Calu3 (cell line): ENCODE measurements at regions not wholly inside any gene's neighbourhood (a gene's known extent, or its start where the extent isn't known, plus 50 kb on each side); places are given as distances from the start of the nearest gene placed in this dataset.

Experiments
- BruUV-seq: library from RNA; stranded (reverse); fragments of 400-500 nt; replicated peaks from 2 replicates; lab custom pipeline; 2021; lab: Mats Ljungman, UMichigan
- CTCF ChIA-PET: fragments of 300-600 bp; sonication (Branson Sonifier 250); formaldehyde crosslinking; loops from one replicate; lab custom pipeline; 2022; ENCODE audit warnings: antibody characterized with exemption; lab: Charles Lee
- DNase-seq: peaks from one replicate; pipeline ENCODE4 v3.0.0; 2022
- H3K27ac Mint-ChIP-seq: one replicate; pipeline ENCODE4 v1.8.0; 2022; ENCODE audit warnings: mixed read lengths; ENCODE audit not compliant: unreplicated experiment
- H3K27me3 Mint-ChIP-seq: one replicate; pipeline ENCODE4 v1.8.0; 2022; ENCODE audit warnings: mixed read lengths; ENCODE audit not compliant: unreplicated experiment
- H3K36me3 Mint-ChIP-seq: one replicate; pipeline ENCODE4 v1.8.0; 2022; ENCODE audit warnings: mild to moderate bottlenecking, moderate library complexity, mixed read lengths; ENCODE audit not compliant: insufficient read depth, unreplicated experiment
- H3K4me1 Mint-ChIP-seq: one replicate; pipeline ENCODE4 v1.8.0; 2022; ENCODE audit warnings: mild to moderate bottlenecking, low read depth, mixed read lengths; ENCODE audit not compliant: unreplicated experiment
- H3K4me3 Mint-ChIP-seq: one replicate; pipeline ENCODE4 v1.8.0; 2022; ENCODE audit warnings: mild to moderate bottlenecking, low read depth, moderate library complexity, mixed read lengths; ENCODE audit not compliant: unreplicated experiment
- H3K9me3 Mint-ChIP-seq: one replicate; pipeline ENCODE4 v1.8.0; 2022; ENCODE audit warnings: low read depth, mixed read lengths; ENCODE audit not compliant: unreplicated experiment
- intact Hi-C: fragments of 100-400 bp; cut with micrococcal nuclease; formaldehyde crosslinking; loops from one replicate; pipeline ENCODE4 v1.10.0; 2022; ENCODE audit not compliant: unreplicated experiment
- TF ChIP-seq, protein P1 (sequence below): fragments of 200-600 bp; IDR thresholded peaks from one replicate; pipeline ENCODE4 v1.8.0; 2022; ENCODE audit warnings: antibody characterized with exemption; ENCODE audit not compliant: unreplicated experiment

DNA sequence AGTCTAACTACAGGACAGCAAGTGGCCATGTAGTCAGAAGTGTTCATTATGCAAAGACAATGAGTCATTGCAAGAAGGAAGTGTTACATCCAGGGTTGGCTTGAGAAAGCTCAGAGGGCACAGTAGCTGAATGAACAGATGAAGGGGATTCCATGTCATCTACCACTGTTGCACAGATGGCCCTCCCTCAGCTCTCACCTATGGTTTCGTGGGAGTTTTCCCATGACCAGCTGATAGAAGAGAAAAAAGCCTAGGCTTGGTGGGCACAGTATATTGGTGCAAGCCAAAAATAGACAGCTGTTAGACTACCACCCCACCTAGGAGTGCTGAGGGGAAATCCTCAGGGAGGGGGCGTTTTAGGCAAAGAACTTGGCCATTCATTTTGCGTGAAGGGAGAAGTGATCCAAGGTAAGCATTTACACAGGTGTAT, 217.0 kb downstream of the DMRT2 start:
- no peaks in the 10 kb centered on the region for H3K4me1 Mint-ChIP-seq
- CTCF ChIA-PET, result interaction anchor here (0.7 kb wide), 1 partner anchor 1058 kb away, joined by 3 read pairs; no protein-coding TSS in a partner anchor
- H3K4me3 Mint-ChIP-seq, result no peak overlapping the region
- H3K9me3 Mint-ChIP-seq, result peaks cover 3% of the 10 kb centered on the region
- H3K27me3 Mint-ChIP-seq, result no peaks in the 10 kb centered on the region
- BruUV-seq, result no TSS peak
- H3K36me3 Mint-ChIP-seq, result no peaks in the 10 kb centered on the region
- no peak for DNase-seq
- TF ChIP-seq, protein P1, sequence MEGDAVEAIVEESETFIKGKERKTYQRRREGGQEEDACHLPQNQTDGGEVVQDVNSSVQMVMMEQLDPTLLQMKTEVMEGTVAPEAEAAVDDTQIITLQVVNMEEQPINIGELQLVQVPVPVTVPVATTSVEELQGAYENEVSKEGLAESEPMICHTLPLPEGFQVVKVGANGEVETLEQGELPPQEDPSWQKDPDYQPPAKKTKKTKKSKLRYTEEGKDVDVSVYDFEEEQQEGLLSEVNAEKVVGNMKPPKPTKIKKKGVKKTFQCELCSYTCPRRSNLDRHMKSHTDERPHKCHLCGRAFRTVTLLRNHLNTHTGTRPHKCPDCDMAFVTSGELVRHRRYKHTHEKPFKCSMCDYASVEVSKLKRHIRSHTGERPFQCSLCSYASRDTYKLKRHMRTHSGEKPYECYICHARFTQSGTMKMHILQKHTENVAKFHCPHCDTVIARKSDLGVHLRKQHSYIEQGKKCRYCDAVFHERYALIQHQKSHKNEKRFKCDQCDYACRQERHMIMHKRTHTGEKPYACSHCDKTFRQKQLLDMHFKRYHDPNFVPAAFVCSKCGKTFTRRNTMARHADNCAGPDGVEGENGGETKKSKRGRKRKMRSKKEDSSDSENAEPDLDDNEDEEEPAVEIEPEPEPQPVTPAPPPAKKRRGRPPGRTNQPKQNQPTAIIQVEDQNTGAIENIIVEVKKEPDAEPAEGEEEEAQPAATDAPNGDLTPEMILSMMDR, result no peak
- intact Hi-C loops, result no loop called here
- H3K27ac Mint-ChIP-seq, result no peak overlapping the region

DNA sequence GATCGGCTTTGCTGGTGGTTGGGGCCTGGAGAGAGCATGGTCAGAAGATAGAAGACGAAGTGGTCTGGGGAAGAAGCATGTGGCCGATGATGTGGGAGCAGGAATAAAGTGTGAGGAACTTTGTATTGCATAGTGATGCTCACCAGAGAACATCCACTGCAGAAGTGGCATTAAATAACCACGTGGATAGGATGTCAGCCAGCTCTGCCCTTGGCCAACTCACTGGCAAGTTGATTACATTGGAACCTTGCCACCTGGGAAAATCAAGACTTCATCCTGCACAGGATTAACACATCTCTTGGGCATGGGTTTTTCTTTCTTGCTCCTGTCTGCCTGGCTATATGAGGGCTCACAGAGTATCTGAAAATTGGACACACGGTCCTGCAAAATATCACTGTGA, 217.4 kb downstream of the DMRT2 start:
- TF ChIP-seq, protein P1, result no peak
- Mint-ChIP-seq H3K9me3 (peaks cover 3% of the 10 kb centered on the region), H3K27ac (no peak overlapping the region), H3K36me3 (no peaks in the 10 kb centered on the region), H3K4me1 (no peaks in the 10 kb centered on the region), H3K27me3 (no peaks in the 10 kb centered on the region), H3K4me3 (no peak overlapping the region)
- intact Hi-C loops, result no loop called here
- CTCF ChIA-PET, result interaction anchor here (0.7 kb wide), 1 partner anchor 1058 kb away, joined by 3 read pairs; no protein-coding TSS in a partner anchor
- DNase-seq, result no peak
- BruUV-seq, result no TSS peak

DNA sequence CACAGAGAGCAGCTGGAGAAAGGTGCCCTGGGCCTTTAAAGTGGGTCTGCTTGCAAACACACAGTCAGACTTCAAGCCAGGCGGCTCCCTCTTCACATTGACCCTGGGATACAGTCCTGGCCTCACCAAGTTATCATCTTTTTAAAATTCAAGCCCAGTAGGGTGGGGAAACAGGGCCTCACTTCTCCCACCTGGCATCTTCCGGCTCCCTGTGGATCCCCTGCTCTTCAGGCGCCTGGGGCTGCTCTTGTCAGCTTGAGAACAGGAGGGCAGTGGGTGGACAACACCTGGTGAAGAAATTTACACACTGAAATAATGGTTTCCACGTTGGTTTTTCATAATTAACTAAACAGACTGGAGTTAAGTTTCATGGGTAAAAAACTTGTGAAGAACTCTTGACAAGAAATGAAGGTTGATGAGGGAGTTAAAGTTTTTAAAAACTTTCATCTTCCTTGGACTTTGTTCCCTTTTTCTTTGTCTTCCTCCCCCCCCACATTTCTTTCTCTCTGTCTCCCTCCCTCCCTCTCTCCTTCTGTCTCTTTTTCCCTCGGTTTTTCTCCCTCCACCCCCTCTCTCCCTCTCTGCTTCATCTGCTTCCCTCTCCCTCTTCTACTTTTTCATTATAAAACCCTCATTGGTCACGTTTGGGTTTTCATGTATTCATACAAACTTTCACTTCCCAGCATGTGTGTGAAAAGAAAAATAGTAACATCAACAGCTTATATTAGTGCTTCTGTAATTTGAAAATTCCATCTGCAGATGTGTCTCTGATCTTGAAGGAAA, 219.6 kb downstream of the DMRT2 start:
- DNase-seq, result no peak
- Mint-ChIP-seq H3K27ac (no peak overlapping the region), H3K9me3 (peaks cover 6% of the 10 kb centered on the region), H3K36me3 (no peaks in the 10 kb centered on the region), H3K4me3 (no peak overlapping the region), H3K27me3 (no peaks in the 10 kb centered on the region), H3K4me1 (no peaks in the 10 kb centered on the region)
- no TSS peak for BruUV-seq
- TF ChIP-seq, protein P1, result no peak
- CTCF ChIA-PET, result no interaction called here
- intact Hi-C loops, result no loop called here

DNA sequence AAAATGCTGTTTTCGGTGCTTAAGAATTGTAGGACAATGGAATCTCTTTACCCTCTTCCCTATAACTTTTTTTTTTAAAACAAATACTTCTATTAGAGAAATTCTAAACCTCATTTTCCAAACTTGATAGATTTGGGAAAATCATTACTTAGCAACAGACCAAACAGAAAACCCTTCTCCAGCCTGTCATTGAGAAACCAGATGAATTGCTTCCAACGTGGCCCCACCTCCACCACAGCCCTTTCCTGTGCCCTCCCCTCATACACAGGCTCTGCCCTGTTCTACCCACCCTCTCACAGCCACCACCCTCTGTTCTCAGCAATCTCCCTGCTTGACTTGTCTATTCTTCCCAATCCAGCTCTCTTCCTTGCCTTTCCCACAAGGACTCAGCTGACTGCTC, 221.2 kb downstream of the DMRT2 start:
- CTCF ChIA-PET, result no interaction called here
- TF ChIP-seq, protein P1, result no peak
- Mint-ChIP-seq H3K27me3 (no peaks in the 10 kb centered on the region), H3K36me3 (no peaks in the 10 kb centered on the region), H3K4me3 (no peak overlapping the region), H3K27ac (no peak overlapping the region), H3K9me3 (peaks cover 9% of the 10 kb centered on the region), H3K4me1 (no peaks in the 10 kb centered on the region)
- DNase-seq, result no peak
- intact Hi-C loops, result no loop called here
- no TSS peak for BruUV-seq
